Suprapubic skin (tissue), 3 donors: ENCODE measurements at regions not wholly inside any gene's neighbourhood (a gene's known extent, or its start where the extent isn't known, plus 50 kb on each side); places are given as distances from the start of the nearest gene placed in this dataset.

Experiments used
- POLR2A ChIP-seq, 2 donors: fragments of 450-650 bp; IDR thresholded peaks; one replicate each; pipeline ENCODE4 v1.6.1; 2017; ENCODE audit warnings: antibody characterized with exemption in 2 of 2, mild to moderate bottlenecking in 2 of 2, moderate library complexity in 2 of 2
- TF ChIP-seq, protein P1 (sequence below), 2 donors: fragments of 200-600 bp in 1 of 2; fragments of 450-650 bp in 1 of 2; sonication (generic) in 1 of 2; IDR thresholded peaks; one replicate each; pipeline ENCODE4 v1.5.1; 2016 to 2019; ENCODE audit warnings: antibody characterized with exemption in 2 of 2, mild to moderate bottlenecking in 1 of 2, moderate library complexity in 1 of 2

- TF ChIP-seq, protein P1, sequence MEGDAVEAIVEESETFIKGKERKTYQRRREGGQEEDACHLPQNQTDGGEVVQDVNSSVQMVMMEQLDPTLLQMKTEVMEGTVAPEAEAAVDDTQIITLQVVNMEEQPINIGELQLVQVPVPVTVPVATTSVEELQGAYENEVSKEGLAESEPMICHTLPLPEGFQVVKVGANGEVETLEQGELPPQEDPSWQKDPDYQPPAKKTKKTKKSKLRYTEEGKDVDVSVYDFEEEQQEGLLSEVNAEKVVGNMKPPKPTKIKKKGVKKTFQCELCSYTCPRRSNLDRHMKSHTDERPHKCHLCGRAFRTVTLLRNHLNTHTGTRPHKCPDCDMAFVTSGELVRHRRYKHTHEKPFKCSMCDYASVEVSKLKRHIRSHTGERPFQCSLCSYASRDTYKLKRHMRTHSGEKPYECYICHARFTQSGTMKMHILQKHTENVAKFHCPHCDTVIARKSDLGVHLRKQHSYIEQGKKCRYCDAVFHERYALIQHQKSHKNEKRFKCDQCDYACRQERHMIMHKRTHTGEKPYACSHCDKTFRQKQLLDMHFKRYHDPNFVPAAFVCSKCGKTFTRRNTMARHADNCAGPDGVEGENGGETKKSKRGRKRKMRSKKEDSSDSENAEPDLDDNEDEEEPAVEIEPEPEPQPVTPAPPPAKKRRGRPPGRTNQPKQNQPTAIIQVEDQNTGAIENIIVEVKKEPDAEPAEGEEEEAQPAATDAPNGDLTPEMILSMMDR (IDR thresholded peaks at IDR 0.05) = no peak
- no peak for TF ChIP-seq POLR2A (IDR thresholded peaks at IDR 0.05)
Observed at GRCh38 chr9:79289856-79290255, 281.9 kb upstream of the TLE4 start.
